Inferior parietal cortex (tissue), 1 donor: ENCODE measurements at regions not wholly inside any gene's neighbourhood (a gene's known extent, or its start where the extent isn't known, plus 50 kb on each side); places are given as distances from the start of the nearest gene placed in this dataset.

ENCODE experiments used
- DNase-seq: peaks from one replicate; pipeline ENCODE4 v3.0.0-alpha.2; 2016; ENCODE audit errors: extremely low spot score

- DNase-seq: no peak
Observed at GRCh38 chr17:68184141-68184571, 63.7 kb upstream of the AMZ2 start.

- DNase-seq: no peak
Observed at GRCh38 chr17:68184816-68185436, 62.9 kb upstream of the AMZ2 start.

GRCh38 chr17:68185820-68186219 lies 62.0 kb upstream of the AMZ2 start:
- no peak for DNase-seq

- no peak for DNase-seq
Observed at GRCh38 chr17:68190495-68190894, 57.3 kb upstream of the AMZ2 start.

GRCh38 chr17:68195667-68196393 lies 52.0 kb upstream of the AMZ2 start:
- DNase-seq: no peak

GRCh38 chr17:68196394-68197090 lies 51.3 kb upstream of the AMZ2 start:
- no peak for DNase-seq

GRCh38 chr17:68197091-68197996 lies 50.5 kb upstream of the AMZ2 start:
- no peak for DNase-seq

GRCh38 chr17:68197997-68198930 lies 49.6 kb upstream of the AMZ2 start:
- no peak for DNase-seq
